RWPE2 (cell line): ENCODE measurements at regions not wholly inside any gene's neighbourhood (a gene's known extent, or its start where the extent isn't known, plus 50 kb on each side); places are given as distances from the start of the nearest gene placed in this dataset.

Experiments used
- ATAC-seq: fragments of 200-7000 bp; cut with Tn5 transposase; 3 replicates; pipeline ENCODE4 v1.9.1; 2021; ENCODE audit warnings: low read depth
- DNase-seq: peaks from one replicate; pipeline ENCODE4 v3.0.0-alpha.2; 2020; ENCODE audit warnings: low spot score
- H3K27ac ChIP-seq: fragments of 450-650 bp; 2 replicates; pipeline ENCODE4 v1.5.1; 2017; ENCODE audit warnings: mild to moderate bottlenecking; ENCODE audit not compliant: poor library complexity, severe bottlenecking
- H3K27me3 ChIP-seq: fragments of 250-450 bp; sonication (Bioruptor Pico); 2 replicates; pipeline ENCODE4 v1.5.1; 2021; ENCODE audit warnings: mild to moderate bottlenecking, moderate library complexity; ENCODE audit not compliant: insufficient read depth, poor library complexity, severe bottlenecking
- H3K36me3 ChIP-seq: fragments of 250-450 bp; sonication (Bioruptor Pico); 2 replicates; pipeline ENCODE4 v1.5.1; 2020; ENCODE audit warnings: low read depth, mild to moderate bottlenecking, moderate library complexity
- H3K4me1 ChIP-seq: fragments of 250-450 bp; sonication (Bioruptor Pico); 2 replicates; pipeline ENCODE4 v1.5.1; 2021; ENCODE audit warnings: mild to moderate bottlenecking, moderate library complexity; ENCODE audit not compliant: insufficient read depth, poor library complexity, severe bottlenecking
- H3K4me3 ChIP-seq: fragments of 250-450 bp; sonication (Bioruptor Pico); 2 replicates; pipeline ENCODE4 v1.5.1; 2021; ENCODE audit warnings: mild to moderate bottlenecking, moderate library complexity; ENCODE audit not compliant: severe bottlenecking
- H3K9me3 ChIP-seq: fragments of 250-450 bp; sonication (Bioruptor Pico); 2 replicates; pipeline ENCODE4 v1.5.1; 2021; ENCODE audit warnings: mild to moderate bottlenecking, moderate library complexity; ENCODE audit not compliant: severe bottlenecking
- TF ChIP-seq, protein P1 (sequence below): fragments of 450-650 bp; IDR thresholded peaks from one replicate; pipeline ENCODE4 v1.5.1; 2017; ENCODE audit warnings: mild to moderate bottlenecking, moderate library complexity; ENCODE audit not compliant: poor library complexity, severe bottlenecking

GRCh38 chr2:104733226-104733943 lies 120.5 kb upstream of the POU3F3 start:
- no peak overlapping the region for H3K27ac ChIP-seq
- ATAC-seq (no peak), DNase-seq (no peak)
- H3K27me3 ChIP-seq, result no peaks in the 10 kb centered on the region
- no peak overlapping the region for H3K4me3 ChIP-seq
- no peaks in the 10 kb centered on the region for H3K9me3 ChIP-seq
- TF ChIP-seq, protein P1, sequence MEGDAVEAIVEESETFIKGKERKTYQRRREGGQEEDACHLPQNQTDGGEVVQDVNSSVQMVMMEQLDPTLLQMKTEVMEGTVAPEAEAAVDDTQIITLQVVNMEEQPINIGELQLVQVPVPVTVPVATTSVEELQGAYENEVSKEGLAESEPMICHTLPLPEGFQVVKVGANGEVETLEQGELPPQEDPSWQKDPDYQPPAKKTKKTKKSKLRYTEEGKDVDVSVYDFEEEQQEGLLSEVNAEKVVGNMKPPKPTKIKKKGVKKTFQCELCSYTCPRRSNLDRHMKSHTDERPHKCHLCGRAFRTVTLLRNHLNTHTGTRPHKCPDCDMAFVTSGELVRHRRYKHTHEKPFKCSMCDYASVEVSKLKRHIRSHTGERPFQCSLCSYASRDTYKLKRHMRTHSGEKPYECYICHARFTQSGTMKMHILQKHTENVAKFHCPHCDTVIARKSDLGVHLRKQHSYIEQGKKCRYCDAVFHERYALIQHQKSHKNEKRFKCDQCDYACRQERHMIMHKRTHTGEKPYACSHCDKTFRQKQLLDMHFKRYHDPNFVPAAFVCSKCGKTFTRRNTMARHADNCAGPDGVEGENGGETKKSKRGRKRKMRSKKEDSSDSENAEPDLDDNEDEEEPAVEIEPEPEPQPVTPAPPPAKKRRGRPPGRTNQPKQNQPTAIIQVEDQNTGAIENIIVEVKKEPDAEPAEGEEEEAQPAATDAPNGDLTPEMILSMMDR, result peak; percentile 26
- peaks cover 4% of the 10 kb centered on the region for H3K4me1 ChIP-seq
- H3K36me3 ChIP-seq, result no peaks in the 10 kb centered on the region

- DNase-seq (no peak), ATAC-seq (no peak)
- H3K4me1 ChIP-seq, result peaks cover 4% of the 10 kb centered on the region
- no peaks in the 10 kb centered on the region for H3K9me3 ChIP-seq
- no peak overlapping the region for H3K4me3 ChIP-seq
- H3K27ac ChIP-seq, result no peak overlapping the region
- no peaks in the 10 kb centered on the region for H3K36me3 ChIP-seq
- no peaks in the 10 kb centered on the region for H3K27me3 ChIP-seq
- TF ChIP-seq, protein P1, result no peak
Measured at GRCh38 chr2:104734937-104735586, 118.9 kb upstream of the POU3F3 start.

DNA sequence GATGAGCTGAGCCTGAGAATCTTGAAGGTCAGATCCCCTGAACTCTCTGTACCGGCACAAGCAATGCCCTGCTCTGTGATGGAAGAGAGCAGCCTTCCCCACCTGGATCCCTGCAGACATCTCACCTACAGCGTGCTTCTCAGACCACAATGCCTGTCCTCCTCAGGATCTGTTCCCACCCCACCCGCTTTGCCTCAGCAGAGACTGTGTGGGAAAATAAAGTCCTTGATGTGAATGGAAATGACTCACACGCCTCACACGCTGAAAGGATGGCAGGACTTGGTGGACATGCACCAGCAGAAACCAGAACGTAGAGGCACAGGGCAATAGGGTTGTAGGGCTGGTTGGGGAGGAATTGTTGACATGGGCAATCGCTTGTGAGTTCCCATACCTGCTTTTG lies 117.9 kb upstream of the POU3F3 start:
- ATAC-seq (no peak), DNase-seq (no peak)
- Histone ChIP-seq H3K36me3 (no peaks in the 10 kb centered on the region), H3K27ac (no peak overlapping the region), H3K27me3 (no peaks in the 10 kb centered on the region), H3K4me1 (peaks cover 4% of the 10 kb centered on the region), H3K9me3 (no peaks in the 10 kb centered on the region), H3K4me3 (no peak overlapping the region)
- TF ChIP-seq, protein P1, result no peak

DNA sequence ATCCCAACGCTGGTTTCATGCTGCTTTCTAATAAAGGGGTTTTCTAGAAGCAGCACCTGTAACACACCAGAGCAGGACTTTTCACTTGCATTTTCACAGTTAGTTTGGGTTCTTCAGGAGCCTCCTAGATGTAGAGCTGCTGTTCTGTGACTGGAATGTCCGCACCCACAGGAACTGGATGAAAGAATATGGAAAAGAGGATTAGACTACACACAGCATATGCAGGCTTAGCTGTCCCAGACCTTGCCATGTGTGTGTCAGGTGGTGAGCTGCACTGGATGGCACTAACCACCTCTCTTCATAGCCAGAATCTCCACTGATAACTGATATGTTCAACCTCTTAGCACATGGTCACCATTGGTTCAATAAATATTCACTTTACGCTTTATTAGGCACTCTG lies 112.1 kb upstream of the POU3F3 start:
- Histone ChIP-seq H3K27me3 (peaks cover 4% of the 10 kb centered on the region), H3K27ac (no peak overlapping the region), H3K4me3 (no peak overlapping the region), H3K4me1 (no peaks in the 10 kb centered on the region), H3K36me3 (no peaks in the 10 kb centered on the region), H3K9me3 (no peaks in the 10 kb centered on the region)
- TF ChIP-seq, protein P1, result no peak
- DNase-seq, result no peak
- ATAC-seq, result no peak

DNA sequence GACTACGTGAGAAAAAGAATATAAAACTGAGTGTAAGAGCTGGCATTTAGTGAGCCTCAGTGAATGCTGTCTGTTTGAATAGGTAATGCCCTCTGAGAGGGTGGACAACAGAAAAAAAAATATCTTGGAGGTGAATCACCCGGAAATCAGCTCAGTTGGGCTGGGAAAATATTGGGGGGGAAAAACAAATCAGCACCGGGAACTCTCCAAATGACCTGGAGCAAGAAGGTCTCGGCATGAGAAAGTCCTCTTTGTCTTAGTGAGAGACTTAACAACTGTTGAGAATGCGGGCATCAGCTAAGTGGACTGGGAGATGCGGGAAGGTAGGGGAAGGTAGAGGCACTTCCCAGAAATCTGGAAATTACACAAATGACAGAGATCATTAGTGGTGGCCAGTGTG lies 109.4 kb upstream of the POU3F3 start:
- TF ChIP-seq, protein P1, result no peak
- no peak overlapping the region for H3K4me3 ChIP-seq
- no peak for ATAC-seq
- no peaks in the 10 kb centered on the region for H3K36me3 ChIP-seq
- H3K9me3 ChIP-seq, result no peaks in the 10 kb centered on the region
- H3K27ac ChIP-seq, result no peak overlapping the region
- H3K4me1 ChIP-seq, result no peaks in the 10 kb centered on the region
- H3K27me3 ChIP-seq, result peaks cover 11% of the 10 kb centered on the region
- no peak for DNase-seq
